Glomerular visceral epithelial cell (primary cell): ENCODE measurements at regions not wholly inside any gene's neighbourhood (a gene's known extent, or its start where the extent isn't known, plus 50 kb on each side); places are given as distances from the start of the nearest gene placed in this dataset.
"Not testable (repeated sequence)": the region's sequence is repeated elsewhere in the genome, so short reads cannot be mapped to it uniquely, and the experiment has no call there.

ENCODE experiments used
- DNase-seq: peaks from one replicate; pipeline ENCODE4 v3.0.0-alpha.2; 2016; ENCODE audit errors: extremely low spot score

DNA sequence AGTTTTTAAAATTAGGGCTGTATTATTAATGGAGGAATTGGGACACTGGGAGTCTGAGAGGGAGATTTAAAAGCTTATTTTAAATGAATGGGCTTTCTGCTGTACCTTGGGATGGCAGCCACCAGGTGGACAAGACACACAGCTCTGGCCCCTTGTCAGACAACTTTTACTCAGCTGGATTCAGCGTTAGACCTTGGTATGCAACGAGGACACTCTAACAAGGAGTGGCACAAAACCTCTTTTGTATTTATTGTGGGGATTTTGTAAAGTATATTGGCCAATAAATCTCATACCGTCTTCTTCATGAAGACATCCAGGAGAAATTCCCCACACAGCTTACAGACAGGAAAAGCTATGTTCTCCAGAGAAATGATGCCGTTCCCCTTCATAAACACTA is 105.7 kb downstream of the LCA5 start:
- no peak for DNase-seq

- no peak for DNase-seq
Observed at GRCh38 chr6:79430913-79431536, 106.2 kb downstream of the LCA5 start.

DNA sequence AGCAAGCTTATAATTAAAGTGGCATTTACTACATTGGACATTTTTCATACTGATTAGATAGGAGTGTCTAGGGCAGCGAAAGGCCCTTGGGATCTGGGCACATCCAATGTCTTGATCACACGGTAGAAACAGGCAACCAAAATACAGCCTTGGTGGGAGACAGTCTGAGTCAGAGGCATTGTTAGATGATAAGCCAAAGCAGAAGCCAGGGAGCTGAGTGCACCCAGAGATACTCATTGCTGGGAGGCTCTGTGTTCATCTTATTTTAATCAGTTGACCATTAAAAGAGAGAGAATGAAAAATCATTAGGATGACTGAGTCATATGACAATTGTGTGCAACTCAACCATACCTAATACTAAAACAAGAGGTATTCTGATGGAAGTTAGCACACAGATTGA is 109.5 kb downstream of the LCA5 start:
- DNase-seq: no peak

DNA sequence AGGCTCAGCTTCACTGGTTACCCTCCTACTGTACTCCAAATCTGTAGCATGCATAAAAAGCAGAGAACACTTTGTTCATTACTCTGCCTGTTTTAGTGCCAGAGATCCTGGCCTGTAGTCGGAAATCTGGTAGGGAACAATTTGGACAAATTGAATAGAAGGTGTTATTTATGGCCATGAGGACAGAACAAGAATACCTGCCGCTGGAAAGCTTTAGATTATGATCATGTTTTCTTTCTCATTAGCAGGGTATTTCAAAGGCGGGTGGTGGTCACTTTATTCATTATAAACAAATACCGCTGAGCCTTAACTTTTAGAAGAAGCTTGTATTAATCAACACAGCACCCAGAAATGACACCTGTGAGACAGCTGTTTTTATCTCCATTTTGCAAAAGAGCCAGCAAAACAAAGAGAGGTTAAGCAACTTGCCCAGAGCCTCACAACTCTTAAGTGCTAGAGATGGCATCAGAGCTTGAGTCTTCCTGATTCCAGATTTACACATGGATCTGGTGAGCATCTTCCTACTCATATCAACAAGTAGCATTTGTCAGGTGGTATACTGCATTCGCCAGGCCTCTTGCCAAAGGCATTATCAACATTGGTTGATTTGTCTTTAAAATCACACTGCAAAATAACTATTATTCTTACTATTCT is 110.5 kb downstream of the LCA5 start:
- DNase-seq: no peak

GRCh38 chr6:79425589-79426311 is 111.5 kb downstream of the LCA5 start:
- DNase-seq: no peak

DNA sequence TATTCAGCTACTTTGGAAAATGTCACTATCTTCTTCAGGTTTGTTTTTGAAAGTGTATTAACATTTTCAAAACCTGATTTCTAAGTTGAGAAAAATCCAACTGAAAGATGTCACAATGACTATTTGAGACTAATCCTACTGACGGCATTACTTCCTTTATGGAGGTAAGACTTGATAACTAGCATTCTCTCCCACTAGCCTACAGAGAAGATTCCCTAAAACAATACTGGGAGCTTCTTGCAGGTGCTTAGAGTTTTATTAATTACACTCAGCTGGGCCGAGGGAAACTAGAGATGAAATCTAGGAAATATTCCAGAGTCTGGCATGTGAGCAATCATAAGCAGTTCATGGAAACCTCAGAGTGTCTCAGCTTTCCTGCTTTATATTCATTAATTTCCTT is 114.0 kb downstream of the LCA5 start:
- no peak for DNase-seq

DNA sequence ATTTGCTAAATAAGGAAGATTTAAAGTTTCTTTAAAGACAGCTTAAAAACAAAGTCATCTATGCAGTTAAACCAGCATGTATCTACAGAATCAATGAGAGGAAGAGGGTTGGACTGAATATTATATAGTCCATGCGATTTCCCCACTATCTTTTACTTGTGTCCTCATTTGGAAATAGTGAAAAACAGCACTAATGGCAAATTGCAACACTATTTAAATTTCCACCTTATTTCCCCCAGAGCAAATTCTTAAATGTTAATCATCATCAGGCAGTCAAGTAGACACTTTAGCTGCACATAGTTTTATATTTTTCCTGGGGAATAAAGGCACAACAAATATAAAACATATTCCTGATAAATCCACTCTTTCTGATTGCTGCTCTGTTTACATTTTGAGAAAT is 114.6 kb downstream of the LCA5 start:
- DNase-seq: no peak

- DNase-seq: peak; percentile 79
Observed at GRCh38 chr6:79421707-79422484, 115.3 kb downstream of the LCA5 start.

DNA sequence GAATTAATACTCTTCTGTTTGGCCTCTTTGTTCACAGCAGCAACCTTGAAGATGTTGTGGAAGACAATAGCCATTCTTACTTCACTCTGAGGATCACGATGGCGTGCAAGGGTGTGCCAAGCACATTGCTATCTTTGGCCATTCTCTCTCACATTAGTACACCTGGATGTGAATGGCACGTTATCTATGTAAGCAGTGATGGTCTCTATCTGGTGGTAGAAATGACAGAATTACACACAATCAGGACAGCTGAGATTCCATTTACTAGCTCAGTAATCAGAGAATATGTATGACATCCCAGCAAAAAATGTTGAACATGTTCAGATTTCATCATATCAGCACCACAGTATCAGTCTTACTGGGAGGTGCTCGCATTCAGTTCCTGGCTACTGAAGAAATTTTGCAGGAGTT is 116.2 kb downstream of the LCA5 start:
- DNase-seq: no peak

GRCh38 chr6:79420054-79420453 is 117.2 kb downstream of the LCA5 start:
- no peak for DNase-seq

DNA sequence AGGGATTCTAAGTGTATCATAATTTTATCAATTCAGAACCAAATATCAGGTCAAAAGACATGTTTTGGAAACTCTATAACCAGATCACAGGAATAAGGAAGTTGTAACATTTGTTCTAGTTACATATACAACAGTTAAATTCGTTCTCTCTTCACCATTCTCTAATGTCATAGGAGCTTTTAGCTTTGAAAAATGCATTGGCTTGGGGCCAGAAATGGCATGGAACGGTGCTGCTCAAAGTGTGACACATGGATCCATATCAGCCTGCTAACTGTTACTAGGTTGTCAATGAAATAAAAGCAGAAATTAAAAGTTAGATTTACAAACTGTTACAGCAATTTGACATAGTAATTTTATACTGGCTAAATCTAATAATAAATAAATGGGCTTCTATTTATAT is 120.3 kb downstream of the LCA5 start:
- no peak for DNase-seq

DNA sequence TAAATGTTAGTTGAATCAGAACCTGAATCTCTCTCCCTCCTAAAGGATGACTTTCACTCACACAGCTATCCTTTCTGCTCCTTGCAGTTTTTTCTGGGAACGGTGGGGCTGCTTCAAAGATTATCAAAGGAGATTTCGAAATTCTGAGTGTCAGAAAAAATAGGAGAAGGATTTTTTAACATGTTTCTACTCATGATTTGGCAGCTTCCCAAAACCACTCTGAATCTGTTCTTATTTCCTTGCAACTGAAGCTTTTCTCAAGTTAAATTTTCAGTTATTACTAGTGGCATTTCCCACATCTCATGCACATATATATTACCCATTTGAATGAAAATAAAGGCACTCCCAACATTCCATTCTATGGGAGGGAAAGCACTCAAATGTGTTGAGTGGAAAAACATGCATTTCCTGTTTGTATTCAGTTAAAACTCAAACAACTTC is 123.6 kb downstream of the LCA5 start:
- DNase-seq: peak; percentile 10

DNA sequence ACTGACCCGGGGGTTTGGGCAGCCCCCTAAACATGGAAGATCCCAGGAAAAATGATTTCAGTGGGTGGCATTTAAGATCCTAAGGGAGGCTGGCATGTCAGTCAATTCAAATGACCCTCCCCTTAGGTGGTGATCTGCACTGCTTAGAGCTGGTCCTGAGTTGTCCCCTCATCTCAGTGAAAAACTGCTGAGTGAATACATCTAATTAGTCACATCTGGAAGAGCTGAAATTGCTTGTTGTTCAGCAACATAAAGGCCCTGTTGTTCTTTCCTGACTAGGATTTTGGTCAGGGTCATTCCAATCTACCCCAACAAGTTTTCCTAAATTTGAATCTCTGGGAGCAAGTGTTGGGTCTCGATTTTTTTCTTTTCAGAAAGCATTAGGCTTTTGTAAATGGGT is 126.4 kb downstream of the LCA5 start:
- DNase-seq: no peak

DNA sequence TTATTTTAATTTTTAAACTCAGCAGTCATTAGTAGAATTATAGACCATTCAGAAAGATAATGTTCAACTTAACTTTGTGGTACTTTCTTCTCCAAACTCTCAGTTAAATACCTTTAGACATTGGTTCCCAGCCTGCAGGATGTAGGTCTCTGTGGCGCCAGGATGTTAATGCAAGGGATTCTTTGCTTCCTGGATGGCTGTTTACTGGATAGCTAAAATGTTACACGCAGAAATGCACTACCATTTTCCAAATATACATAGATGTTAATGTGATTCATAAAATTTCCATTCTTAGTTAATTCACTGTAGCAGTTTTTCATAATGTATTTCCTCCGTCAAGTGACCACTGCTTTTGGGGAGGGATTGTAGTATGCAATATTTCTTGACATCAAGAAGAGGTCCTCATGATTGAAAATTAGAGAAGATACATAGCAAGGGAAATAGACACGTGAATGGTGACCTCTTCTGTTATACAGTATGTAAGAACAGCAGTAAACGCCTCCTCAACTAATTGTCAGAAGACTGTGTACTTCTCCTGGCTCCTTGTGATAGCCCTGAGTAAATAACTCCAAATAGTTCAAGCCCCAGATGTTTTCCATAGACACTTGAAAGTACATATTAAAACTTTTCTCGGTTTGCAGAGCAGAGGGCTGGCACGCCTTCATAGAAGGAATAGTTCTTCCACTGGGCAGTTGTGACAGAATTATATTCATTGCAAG is 128.8 kb downstream of the LCA5 start:
- no peak for DNase-seq

- DNase-seq: no peak
Observed at GRCh38 chr6:79404677-79405076, 132.6 kb downstream of the LCA5 start.

- DNase-seq: no peak
Observed at GRCh38 chr6:79404261-79404660, 133.0 kb downstream of the LCA5 start.

DNA sequence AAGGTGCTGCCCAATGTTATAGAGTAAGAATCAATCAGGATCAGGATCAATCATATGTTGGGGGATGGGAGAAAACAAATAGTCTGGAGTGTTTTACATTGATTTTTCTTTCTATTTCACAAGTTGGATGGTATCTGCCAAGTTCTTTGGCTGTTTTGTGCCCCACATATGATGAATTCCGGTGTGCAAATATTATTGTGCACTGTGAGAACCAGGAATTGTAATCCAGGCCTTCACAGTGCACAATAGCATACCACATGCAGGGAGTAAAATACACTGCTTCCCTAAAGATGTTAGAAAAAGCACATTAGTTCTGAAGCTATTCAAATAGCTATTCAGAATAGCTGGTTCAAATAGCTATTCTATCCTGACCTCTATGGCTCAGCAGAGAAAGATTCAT is 133.7 kb downstream of the LCA5 start:
- no peak for DNase-seq

GRCh38 chr6:79403086-79403485 is 134.1 kb downstream of the LCA5 start:
- no peak for DNase-seq

DNA sequence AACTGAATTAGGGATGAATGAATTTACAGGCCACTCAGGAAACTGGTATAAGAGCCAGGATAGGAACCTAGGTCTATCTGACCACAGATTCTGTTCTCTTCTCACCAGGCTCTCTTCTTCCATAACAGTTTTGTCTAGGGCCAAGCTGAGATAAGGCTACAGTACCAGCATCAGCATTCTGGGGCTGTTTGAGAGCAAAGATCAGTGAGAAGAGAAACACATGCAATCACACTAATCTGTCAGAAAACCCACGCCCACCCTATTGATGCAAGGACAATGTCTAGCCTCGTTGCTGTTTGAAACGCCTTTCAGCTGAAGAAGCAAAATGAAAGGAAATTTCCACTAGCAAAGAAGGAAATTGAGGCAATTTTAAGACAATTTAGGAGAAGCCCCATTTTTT is 137.7 kb downstream of the LCA5 start:
- no peak for DNase-seq

DNA sequence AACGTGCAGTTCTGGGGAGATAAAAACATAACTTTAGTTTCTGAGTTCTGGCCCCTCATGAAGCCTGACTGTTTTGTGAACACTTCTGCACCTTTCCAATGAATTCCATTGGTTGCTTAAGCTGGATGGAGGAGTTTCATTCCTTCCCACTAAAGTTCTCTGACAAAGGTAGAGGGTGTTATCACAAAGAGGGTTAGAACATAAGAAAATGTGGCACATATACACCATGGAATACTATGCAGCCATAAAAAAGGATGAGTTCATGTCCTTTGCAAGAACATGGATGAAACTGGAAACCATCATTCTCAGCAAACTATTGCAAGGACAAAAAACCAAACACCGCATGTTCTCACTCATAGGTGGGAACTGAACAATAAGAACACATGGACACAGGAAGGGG is 138.6 kb downstream of the LCA5 start:
- DNase-seq: not testable (repeated sequence)

- no peak for DNase-seq
Observed at GRCh38 chr6:79396625-79397024, 140.6 kb downstream of the LCA5 start.

DNA sequence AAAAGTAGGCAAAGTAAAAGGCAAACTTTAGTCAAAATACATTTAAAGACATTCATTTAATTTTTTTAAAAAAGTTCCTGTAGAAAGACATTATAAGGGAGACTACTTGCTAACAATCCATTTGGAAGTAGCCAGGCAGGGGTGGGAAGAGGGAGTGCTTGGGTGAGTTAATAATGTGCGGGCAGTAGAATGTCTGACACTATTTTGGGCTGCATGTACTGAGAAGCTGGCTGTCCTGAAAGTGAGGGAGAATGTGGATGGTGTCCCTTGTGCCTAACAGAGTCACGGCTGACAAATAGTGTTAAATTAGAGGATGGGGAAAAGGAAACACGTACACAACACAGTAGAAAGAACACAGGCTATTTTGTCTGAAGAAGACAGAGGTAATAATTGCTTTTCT is 142.5 kb downstream of the LCA5 start:
- no peak for DNase-seq
